ENCODE measurements at regions not wholly inside any gene's neighbourhood (a gene's known extent, or its start where the extent isn't known, plus 50 kb on each side); places are given as distances from the start of the nearest gene placed in this dataset.

- Histone ChIP-seq H2BK15ac (ENCODE audit: low read depth, low read length) (no peak overlapping the region), H2BK12ac (ENCODE audit: insufficient read length, low read depth, low read length) (no peak overlapping the region), H3K9ac (ENCODE audit: extremely low read depth, insufficient read length, low read length) (no peak overlapping the region), H3K23ac (ENCODE audit: insufficient read length, low read depth, low read length) (no peak overlapping the region), H3K79me2 (ENCODE audit: insufficient read depth, low read length) (no peaks in the 10 kb centered on the region), H2AFZ (ENCODE audit: low read length) (no peak overlapping the region), H2BK5ac (ENCODE audit: insufficient read length, low read length) (no peak overlapping the region), H3K18ac (ENCODE audit: insufficient read length, low read depth, low read length) (no peak overlapping the region), H3K9me3 (ENCODE audit: control insufficient read depth, low read depth, low read length) (no peaks in the 10 kb centered on the region), H3K4ac (ENCODE audit: low read depth, low read length) (no peak overlapping the region), H3K14ac (ENCODE audit: insufficient read depth, low read length) (no peak overlapping the region), H3K27ac (ENCODE audit: insufficient read length, low read depth, low read length) (no peak overlapping the region), H3K27me3 (ENCODE audit: insufficient read depth, low read length) (no peaks in the 10 kb centered on the region), H3K79me1 (ENCODE audit: insufficient read depth, low read depth, low read length, poor library complexity, severe bottlenecking) (no peaks in the 10 kb centered on the region), H2BK120ac (ENCODE audit: low read depth, low read length, poor library complexity, severe bottlenecking) (no peak overlapping the region), H3K23me2 (ENCODE audit: insufficient read length, low read depth, low read length, poor library complexity, severe bottlenecking) (no peaks in the 10 kb centered on the region), H3K4me2 (ENCODE audit: insufficient read depth, insufficient read length, low read length) (no peak overlapping the region), H3T11ph (ENCODE audit: low read length) (no peak overlapping the region), H4K8ac (replicated peaks; ENCODE audit: insufficient read length, low read depth, low read length) (no peak overlapping the region), H3K56ac (ENCODE audit: insufficient read length, low read depth, low read length) (no peak overlapping the region), H2AK5ac (ENCODE audit: insufficient read length, low read length) (no peak overlapping the region), H4K91ac (ENCODE audit: insufficient read length, low read depth, low read length) (no peak overlapping the region), H4K5ac (ENCODE audit: insufficient read length, low read depth, low read length) (no peak overlapping the region), H2BK20ac (ENCODE audit: low read depth, low read length, poor library complexity, severe bottlenecking) (no peak overlapping the region), H4K20me1 (ENCODE audit: control insufficient read depth, insufficient read depth, insufficient read length) (peaks cover 2% of the 10 kb centered on the region), H3K4me1 (ENCODE audit: insufficient read depth, low read length) (no peaks in the 10 kb centered on the region)
- Mint-ChIP-seq H3K27ac (no peak overlapping the region), H3K9me3 (no peaks in the 10 kb centered on the region), H3K36me3 (ENCODE audit: insufficient read depth in 1 of 3, low read depth in 3 of 3) (no peaks in the 10 kb centered on the region), H3K4me3 (no peak overlapping the region), H3K27me3 (ENCODE audit: low read depth) (peaks cover 2% of the 10 kb centered on the region), H3K4me1 (peaks cover 6% of the 10 kb centered on the region in 2 experiments; a peak in 2 of 4 replicates)
- DNase-seq, result no peak
- no peak for TF ChIP-seq CTCF (conservative IDR thresholded peaks at IDR 0.05)
- no CpG with 5 or more reads among the region's 1 CpG for WGBS (ENCODE audit: extremely low coverage, insufficient read length, low lambda C conversion rate)
Measured at GRCh38 chr5:160491438-160491837, 69.8 kb downstream of the PTTG1 start.
